SHP77 (cell line): ENCODE measurements at regions not wholly inside any gene's neighbourhood (a gene's known extent, or its start where the extent isn't known, plus 50 kb on each side); places are given as distances from the start of the nearest gene placed in this dataset.
"Not testable (repeated sequence)": the region's sequence is repeated elsewhere in the genome, so short reads cannot be mapped to it uniquely, and the experiment has no call there.

Source experiments
- DNase-seq, 2 experiments: peaks; one replicate each; lab custom pipeline; 2025; lab: John Stamatoyannopoulos, UW

DNA sequence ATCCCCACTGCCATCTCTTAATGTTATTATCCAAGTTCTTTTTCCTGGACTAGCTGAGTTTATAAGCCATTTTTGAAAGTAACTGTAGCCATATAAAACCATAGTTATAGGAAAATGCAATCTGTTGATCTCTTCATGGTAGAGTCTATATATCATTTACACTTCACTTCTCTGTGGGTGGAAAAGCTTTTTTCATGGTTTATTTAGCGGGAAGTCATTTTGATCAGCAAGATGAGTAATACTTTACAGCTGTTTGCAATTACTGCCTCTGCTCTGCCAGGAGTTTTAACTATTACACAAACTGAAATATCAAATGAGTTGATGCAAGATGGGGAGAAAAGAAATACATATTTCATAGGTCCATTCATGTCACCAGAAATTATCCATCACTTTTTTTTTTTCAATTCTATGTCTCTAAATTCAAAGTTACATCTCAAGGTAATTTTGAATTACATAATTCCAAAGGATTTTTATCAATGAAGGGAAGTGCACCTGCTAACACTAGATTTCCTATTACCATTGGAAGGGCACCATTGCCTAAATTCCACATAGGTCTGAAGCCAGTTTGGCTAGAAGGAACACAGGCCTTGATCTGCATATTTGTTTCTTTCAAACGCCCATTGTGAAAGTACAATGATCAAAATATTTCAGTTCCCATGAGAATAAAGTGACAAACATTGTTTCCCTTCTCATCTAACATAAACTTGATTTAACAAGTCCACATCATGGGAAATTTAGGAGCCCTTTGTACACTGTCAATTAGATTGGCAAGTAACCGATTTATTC, 296.7 kb downstream of the ZNF326 start:
- DNase-seq: no peak

- DNase-seq: no peak
Measured at GRCh38 chr1:90282811-90283210, 287.9 kb downstream of the ZNF326 start.

DNA sequence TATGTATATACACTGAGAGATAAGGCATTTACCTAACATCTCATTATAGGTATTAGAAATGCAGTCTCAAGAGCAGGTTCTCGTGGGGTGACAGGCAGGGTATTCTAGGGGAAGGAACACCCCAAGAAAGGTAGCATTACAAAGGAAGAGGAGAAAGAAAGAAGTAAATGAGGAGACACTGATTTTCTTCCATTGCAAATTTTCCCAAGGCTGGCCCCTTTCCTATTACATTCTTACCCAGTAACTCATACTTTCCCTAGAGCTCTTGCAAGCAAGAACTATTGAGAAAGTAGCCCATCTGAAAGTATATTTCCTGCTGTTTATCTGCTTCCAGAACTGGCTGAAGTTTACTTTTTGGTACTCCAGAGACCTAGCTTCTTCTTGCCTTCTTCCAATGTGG, 287.0 kb downstream of the ZNF326 start:
- not testable (repeated sequence) for DNase-seq

GRCh38 chr1:90277270-90277669, 282.4 kb downstream of the ZNF326 start:
- no peak for DNase-seq

- DNase-seq: no peak
Measured at GRCh38 chr1:90274376-90274775, 279.5 kb downstream of the ZNF326 start.

DNA sequence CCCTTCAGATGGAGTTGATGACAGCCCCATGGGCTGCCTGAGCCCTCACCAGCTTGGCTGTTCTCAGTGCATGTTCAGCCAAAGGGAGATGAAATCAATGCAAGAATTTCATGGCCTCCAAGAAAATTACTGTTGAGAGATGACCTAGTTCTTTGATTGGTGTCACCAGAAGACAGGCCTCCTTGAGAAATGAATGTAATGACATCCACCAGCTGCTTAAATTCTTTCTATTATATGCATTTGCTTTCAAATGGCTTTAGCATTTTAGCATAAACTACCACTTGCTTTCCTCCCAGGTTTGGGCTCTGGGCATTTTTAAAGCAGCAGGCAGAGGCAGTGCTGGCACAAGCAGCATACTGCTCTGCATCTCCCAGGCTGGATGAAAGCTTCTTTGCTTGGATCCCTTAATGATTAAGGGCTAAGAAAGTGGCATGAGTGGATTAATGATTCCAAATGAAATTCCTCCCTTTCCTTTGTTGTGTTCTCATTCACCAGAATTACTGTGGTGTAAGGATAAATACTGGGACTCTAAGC, 278.4 kb downstream of the ZNF326 start:
- no peak for DNase-seq

GRCh38 chr1:90262791-90263190, 267.9 kb downstream of the ZNF326 start:
- no peak for DNase-seq

GRCh38 chr1:90262286-90262685, 267.4 kb downstream of the ZNF326 start:
- no peak for DNase-seq

GRCh38 chr1:90246069-90246468, 251.2 kb downstream of the ZNF326 start:
- no peak for DNase-seq

GRCh38 chr1:90236493-90236892, 241.6 kb downstream of the ZNF326 start:
- DNase-seq: no peak

GRCh38 chr1:90223401-90223800, 228.5 kb downstream of the ZNF326 start:
- DNase-seq: no peak

DNA sequence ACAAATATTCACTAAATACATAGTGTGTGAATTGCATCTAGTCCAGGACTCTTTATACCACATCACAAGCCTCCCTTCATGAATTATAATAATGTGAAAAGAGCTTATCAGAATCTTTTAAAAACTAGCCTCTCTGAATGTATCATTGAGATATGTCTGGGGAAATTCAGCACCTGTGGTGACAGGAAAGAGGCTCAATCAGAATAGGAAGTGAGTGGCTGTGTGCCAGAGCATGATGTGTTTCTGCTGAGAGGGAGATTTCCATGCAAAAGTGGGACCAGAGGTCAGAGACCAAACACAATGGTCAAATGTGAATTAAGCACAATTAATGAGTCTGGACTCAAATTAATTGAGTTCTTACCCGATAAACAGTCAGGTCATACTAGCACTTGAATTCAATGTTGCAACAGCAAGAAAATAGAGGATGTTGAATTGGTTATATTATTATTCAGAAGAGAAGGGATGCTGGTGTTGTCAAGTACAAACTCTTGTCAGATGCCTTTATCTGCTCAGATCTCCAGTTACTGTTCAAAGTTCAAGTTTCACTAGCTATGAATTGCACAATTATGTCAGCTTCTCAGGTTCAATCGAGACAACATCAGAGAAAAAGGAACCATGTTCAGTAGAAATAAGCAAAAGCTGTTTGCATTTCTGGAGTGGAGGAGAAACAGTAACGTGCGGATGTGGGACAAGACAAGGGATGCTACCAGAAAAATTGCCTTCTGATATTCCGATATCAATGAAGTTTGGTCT, 226.2 kb downstream of the ZNF326 start:
- DNase-seq: no peak

GRCh38 chr1:90220496-90220895, 225.6 kb downstream of the ZNF326 start:
- DNase-seq: no peak

GRCh38 chr1:90219166-90219871, 224.4 kb downstream of the ZNF326 start:
- DNase-seq: peak; percentile 7 to 16

DNA sequence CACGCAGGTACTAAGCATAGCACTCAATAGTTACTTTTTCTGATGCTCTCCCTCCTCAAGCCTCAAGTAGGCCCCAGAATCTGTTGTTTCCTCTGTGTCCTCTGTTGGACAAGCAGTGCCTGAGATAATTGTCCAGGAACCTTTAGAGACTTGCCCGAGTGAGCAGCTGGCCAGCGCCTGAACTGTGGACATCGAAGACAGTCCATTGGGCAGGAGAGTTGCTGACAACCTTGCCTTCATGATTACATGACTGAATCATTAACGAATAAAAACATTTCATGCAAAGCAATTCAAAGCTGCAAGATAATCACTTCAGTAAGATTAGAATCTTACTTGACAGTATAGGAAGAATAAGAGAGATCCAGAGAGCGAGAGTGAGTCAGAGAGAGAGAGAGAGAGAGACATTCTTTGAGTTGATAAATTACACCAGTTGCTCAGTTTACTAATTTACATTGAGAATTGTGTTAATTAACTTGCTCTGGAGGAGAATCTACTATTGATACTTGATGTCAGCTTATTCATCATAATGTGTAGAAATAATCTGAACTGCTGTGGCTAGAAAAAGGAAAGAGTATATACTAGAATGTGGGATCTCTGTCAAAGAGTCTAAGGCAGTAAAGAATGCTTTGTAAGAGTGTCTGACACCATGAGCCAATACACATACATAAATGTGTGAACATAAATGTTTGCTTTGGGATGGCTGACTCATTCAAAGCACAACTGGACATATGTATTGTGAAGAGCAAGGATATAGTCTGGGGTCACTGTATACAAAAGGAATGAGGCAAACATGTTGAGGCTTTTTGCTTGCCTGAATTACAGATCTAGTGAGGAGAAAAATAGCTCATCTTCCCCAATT, 216.0 kb downstream of the ZNF326 start:
- no peak for DNase-seq

DNA sequence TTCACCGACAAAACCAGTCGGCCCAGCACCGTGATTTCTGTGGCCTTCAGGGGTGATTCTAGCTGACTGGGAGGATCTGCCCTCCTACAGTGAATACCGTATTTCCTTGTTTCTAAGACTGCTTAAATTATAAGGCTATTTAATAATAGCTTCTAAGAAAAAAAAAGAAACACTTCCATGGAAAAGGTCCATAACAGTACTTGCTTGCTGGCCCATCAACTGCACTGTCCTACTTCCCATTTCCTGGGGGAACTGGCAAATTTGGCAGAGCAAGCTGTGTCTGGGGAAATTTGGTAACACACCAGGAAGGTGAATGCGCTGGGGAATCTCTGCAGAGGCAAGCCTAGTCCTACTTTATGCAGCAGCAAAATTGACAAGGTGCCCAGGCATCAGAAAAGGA, 214.0 kb downstream of the ZNF326 start:
- no peak for DNase-seq

DNA sequence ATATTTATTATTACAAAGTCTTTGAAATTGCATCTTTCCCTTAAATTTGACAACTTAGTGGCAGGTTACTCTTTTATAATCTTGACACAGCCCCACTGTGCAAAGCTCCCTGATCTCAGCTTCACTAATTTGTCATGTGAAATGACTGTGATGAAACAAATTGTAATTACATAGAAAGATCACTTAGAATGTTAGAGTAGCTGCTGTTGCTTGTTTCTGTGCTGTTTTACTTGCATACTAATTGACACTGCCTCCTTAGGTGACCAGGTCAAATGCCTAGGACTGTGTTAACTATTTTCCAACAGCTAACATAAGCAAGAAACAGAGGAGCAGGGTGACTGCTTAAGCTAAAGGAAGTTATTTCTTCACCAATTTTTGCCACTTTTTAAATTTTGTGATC, 211.3 kb downstream of the ZNF326 start:
- DNase-seq: no peak

GRCh38 chr1:90204780-90205179, 209.9 kb downstream of the ZNF326 start:
- DNase-seq: no peak

DNA sequence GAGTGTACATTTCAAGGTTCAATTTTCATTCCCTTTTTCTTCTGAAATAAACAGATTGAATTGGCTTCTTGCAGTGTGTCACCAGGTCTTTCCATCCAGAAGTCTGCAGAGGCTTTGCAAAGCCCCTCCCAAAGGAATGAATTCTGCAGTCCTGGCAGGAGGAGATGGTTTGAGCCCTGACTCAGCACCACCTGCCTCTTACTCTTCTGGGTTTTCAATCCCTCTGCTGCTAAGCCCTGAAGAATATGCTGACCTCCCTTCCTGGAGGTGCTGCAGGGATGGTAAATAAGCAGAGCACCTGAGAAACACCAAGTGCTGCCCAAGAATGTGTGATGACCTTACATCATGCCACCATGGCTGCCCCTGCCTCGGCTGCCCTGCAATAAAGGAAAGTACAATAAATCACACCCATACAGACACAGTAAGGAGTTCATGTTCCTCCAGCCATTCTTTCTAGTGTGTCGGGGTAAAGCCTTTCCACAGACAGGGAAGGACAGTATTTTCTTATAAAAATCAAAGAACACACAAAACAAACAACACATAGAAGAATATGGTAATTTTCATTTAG, 209.2 kb downstream of the ZNF326 start:
- DNase-seq: no peak

DNA sequence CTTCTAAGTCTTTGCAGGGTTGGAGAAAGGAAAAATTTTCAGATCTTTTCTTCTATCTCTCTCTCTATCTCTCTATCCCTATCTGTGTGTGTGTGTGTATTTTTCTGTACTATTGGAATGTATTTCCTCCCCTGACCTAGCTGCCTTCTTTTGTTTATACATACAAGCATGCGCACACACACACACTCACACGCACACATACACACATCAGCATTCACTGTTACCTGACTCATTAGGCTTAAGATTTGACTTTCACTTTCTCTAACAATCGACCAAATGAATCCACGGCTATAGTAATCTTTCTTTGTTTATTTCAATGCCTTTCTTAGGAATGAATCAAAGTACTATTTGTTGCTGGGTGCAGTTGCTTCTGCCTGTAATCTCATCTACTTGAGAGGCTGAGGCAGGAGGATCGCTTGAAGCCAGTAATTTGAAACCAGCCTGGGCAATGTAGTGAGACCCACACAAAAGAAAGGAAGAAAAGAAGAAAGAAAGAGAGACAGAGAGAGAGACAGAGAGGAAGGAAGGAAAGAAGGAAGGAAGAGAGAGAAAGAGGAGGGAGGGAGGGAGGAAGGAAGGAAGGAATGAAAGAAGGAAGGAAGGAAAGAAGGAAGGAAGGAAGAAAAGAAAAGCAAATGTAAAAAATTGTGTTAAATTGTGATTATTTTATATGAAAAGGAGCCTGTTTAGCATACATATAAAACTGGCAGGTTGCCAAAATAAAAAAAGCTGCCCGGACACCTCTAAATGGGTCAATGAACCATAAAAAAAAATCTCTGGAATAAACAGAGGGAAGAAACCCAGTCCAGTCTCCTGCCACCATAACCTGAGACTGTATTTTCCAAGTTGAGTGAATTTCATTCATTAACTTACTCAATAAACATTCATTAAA, 206.8 kb downstream of the ZNF326 start:
- no peak for DNase-seq
